ENCODE measurements at regions not wholly inside any gene's neighbourhood (a gene's known extent, or its start where the extent isn't known, plus 50 kb on each side); places are given as distances from the start of the nearest gene placed in this dataset.
A peak's percentile ranks its signal among the peaks of the same experiment; 100 is the strongest.

GRCh38 chr1:103469801-103470200, 55.7 kb upstream of the RNPC3 start:
- 84 to 88% methylated on average over 2 of the region's 2 CpGs for WGBS, 2 donors
- H3K9me3 ChIP-seq: no peaks in the 10 kb centered on the region
- no peaks in the 10 kb centered on the region for H3K27me3 ChIP-seq
- no peaks in the 10 kb centered on the region for H3K36me3 ChIP-seq
- H3K4me1 ChIP-seq: no peaks in the 10 kb centered on the region
- TF ChIP-seq EP300 (IDR thresholded peaks at IDR 0.05) (no peak), POLR2A (IDR thresholded peaks at IDR 0.05) (no peak), CTCF (IDR thresholded peaks at IDR 0.05) (no peak)
- no peak for DNase-seq (ENCODE audit: low spot score in 2 of 2)
- H3K4me3 ChIP-seq: no peak overlapping the region
- H3K27ac ChIP-seq: no peak overlapping the region

- 88 to 90% methylated on average over 3 of the region's 3 CpGs for WGBS, 2 donors
- Histone ChIP-seq H3K4me3 (no peak overlapping the region), H3K27me3 (no peaks in the 10 kb centered on the region), H3K9me3 (no peaks in the 10 kb centered on the region), H3K36me3 (no peaks in the 10 kb centered on the region), H3K27ac (no peak overlapping the region), H3K4me1 (no peaks in the 10 kb centered on the region)
- DNase-seq (ENCODE audit: low spot score in 2 of 2): no peak
- TF ChIP-seq CTCF (IDR thresholded peaks at IDR 0.05): no peak
- no peak for TF ChIP-seq EP300 (IDR thresholded peaks at IDR 0.05)
- no peak for TF ChIP-seq POLR2A (IDR thresholded peaks at IDR 0.05)
Observed at GRCh38 chr1:103467100-103467499, 58.4 kb upstream of the RNPC3 start.

DNA sequence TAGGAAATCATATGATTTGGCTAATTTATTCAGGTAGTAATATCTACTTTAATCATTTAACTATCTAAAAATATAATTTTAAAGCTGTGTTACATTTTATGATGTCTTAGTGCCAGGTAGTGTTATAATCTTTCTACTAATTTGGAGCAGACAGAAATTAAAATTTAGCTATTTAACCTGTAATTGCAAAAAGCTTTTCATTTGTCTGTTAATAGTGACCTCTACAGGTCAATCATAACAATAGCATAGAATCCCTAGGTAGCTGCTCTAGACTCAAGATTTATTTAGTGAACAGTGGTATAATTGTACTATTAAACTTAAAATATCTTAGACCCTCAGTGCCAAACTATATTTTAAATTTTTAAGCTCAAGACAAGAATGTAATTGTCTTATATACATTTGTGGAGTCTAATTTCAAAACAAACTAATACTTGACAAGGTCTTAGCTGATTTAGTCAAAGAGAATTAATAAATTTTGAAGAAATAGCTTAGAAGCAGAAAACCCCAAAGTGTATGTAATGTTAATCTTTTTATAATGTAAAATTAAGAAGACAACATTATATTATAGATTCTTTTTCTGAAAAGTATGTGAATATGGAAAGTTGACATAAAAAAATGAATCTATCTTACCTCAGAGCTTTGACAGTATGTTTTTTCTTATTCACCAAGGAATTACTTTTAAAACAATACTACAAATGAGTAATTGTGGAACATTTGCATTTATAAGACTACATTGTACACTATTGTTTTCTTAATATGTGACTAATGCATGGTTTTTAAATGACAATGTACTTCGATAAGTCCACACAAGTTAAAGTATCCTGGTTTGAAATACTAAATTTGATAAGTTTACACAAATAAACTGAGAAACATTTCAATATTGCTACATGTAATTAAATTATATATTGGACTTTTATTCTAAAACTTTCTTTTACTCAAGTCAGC, 64.1 kb upstream of the RNPC3 start:
- H3K36me3 ChIP-seq: no peaks in the 10 kb centered on the region
- 87 to 89% methylated on average over 1 of the region's 1 CpG for WGBS, 2 donors
- H3K27ac ChIP-seq: no peak overlapping the region
- TF ChIP-seq POLR2A (IDR thresholded peaks at IDR 0.05) (no peak), CTCF (IDR thresholded peaks at IDR 0.05) (peak in 4 of 5 experiments; percentile 13 to 54 (median 46)), EP300 (IDR thresholded peaks at IDR 0.05) (no peak)
- no peaks in the 10 kb centered on the region for H3K9me3 ChIP-seq
- H3K4me3 ChIP-seq: no peak overlapping the region
- H3K4me1 ChIP-seq: peaks cover 0 to 19% (median 0%) of the 10 kb centered on the region in 4 donors
- DNase-seq (ENCODE audit: low spot score in 2 of 2): no peak
- no peaks in the 10 kb centered on the region for H3K27me3 ChIP-seq

DNA sequence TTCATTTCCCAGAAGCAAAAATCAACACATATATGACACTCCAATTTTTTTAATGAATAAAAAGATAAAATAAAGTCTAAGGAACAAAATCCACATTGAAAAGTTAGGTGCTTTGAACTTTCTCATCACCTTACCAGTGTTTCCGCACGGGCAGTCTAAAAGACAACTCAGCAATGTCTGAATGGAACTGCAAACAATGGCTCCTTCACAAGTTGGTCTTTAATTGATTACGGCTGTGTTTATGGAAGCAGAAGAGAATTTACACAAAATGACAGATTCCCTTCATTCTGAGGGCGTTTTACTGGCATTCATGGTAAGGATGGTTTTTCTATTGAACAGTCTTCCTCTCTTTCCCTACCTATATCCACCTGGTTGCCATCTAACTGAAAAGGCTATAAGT, 65.0 kb upstream of the RNPC3 start:
- H3K27me3 ChIP-seq: no peaks in the 10 kb centered on the region
- no peaks in the 10 kb centered on the region for H3K36me3 ChIP-seq
- H3K9me3 ChIP-seq: no peaks in the 10 kb centered on the region
- H3K4me1 ChIP-seq: peaks cover 0 to 19% (median 0%) of the 10 kb centered on the region in 4 donors
- WGBS, 2 donors: 55% methylated on average over 4 of the region's 4 CpGs
- TF ChIP-seq POLR2A (IDR thresholded peaks at IDR 0.05) (no peak), CTCF (IDR thresholded peaks at IDR 0.05) (no peak), EP300 (IDR thresholded peaks at IDR 0.05) (no peak)
- no peak overlapping the region for H3K27ac ChIP-seq
- DNase-seq (ENCODE audit: low spot score in 2 of 2): no peak
- no peak overlapping the region for H3K4me3 ChIP-seq

- Histone ChIP-seq H3K9me3 (no peaks in the 10 kb centered on the region), H3K4me1 (peaks cover 0 to 19% (median 0%) of the 10 kb centered on the region in 4 donors), H3K27me3 (no peaks in the 10 kb centered on the region), H3K4me3 (no peak overlapping the region), H3K36me3 (no peaks in the 10 kb centered on the region), H3K27ac (peak overlapping the region in 1 of 4 donors; percentile 15)
- TF ChIP-seq EP300 (IDR thresholded peaks at IDR 0.05): no peak
- no peak for TF ChIP-seq POLR2A (IDR thresholded peaks at IDR 0.05)
- peak in 1 of 2 donors; percentile 8 for DNase-seq (ENCODE audit: low spot score in 2 of 2)
- 21 to 28% methylated on average over 3 of the region's 3 CpGs for WGBS, 2 donors
Observed at GRCh38 chr1:103459346-103459745, 66.2 kb upstream of the RNPC3 start.

All from tibial nerve (tissue), 4 donors.